NCI-H2196 treated with DMSO at 0.1 percent for 48 hours (cell line): ENCODE measurements at regions not wholly inside any gene's neighbourhood (a gene's known extent, or its start where the extent isn't known, plus 50 kb on each side); places are given as distances from the start of the nearest gene placed in this dataset.
"Not testable (repeated sequence)": the region's sequence is repeated elsewhere in the genome, so short reads cannot be mapped to it uniquely, and the experiment has no call there.

Experiments used
- DNase-seq: peaks from one replicate; lab custom pipeline; 2025; ENCODE audit not compliant: unreplicated experiment; lab: John Stamatoyannopoulos, UW

GRCh38 chr20:40634891-40635290, 54.1 kb downstream of the MAFB start:
- DNase-seq, result no peak

- DNase-seq, result no peak
These were observed 55.7 kb downstream of the MAFB start for GRCh38 chr20:40633123-40633850.

GRCh38 chr20:40632346-40632976, 56.6 kb downstream of the MAFB start:
- DNase-seq, result no peak

- no peak for DNase-seq
These were observed 57.9 kb downstream of the MAFB start for GRCh38 chr20:40631119-40631631.

GRCh38 chr20:40630713-40631112, 58.3 kb downstream of the MAFB start:
- no peak for DNase-seq

- no peak for DNase-seq
These were observed 58.9 kb downstream of the MAFB start for GRCh38 chr20:40630099-40630498.

GRCh38 chr20:40628877-40629276, 60.2 kb downstream of the MAFB start:
- no peak for DNase-seq

- not testable (repeated sequence) for DNase-seq
These were observed 70.0 kb downstream of the MAFB start for GRCh38 chr20:40619053-40619452.

GRCh38 chr20:40617594-40617993, 71.4 kb downstream of the MAFB start:
- DNase-seq, result no peak

GRCh38 chr20:40612837-40613236, 76.2 kb downstream of the MAFB start:
- DNase-seq, result no peak

- DNase-seq, result no peak
These were observed 76.8 kb downstream of the MAFB start for GRCh38 chr20:40612247-40612646.

GRCh38 chr20:40610730-40611129, 78.3 kb downstream of the MAFB start:
- DNase-seq, result no peak

GRCh38 chr20:40607927-40608326, 81.1 kb downstream of the MAFB start:
- DNase-seq, result no peak

- DNase-seq, result no peak
These were observed 82.4 kb downstream of the MAFB start for GRCh38 chr20:40606660-40607059.

GRCh38 chr20:40606237-40606636, 82.8 kb downstream of the MAFB start:
- DNase-seq, result no peak

GRCh38 chr20:40604416-40604815, 84.6 kb downstream of the MAFB start:
- DNase-seq, result no peak

- no peak for DNase-seq
These were observed 85.9 kb downstream of the MAFB start for GRCh38 chr20:40603057-40603651.

GRCh38 chr20:40602381-40602780, 86.7 kb downstream of the MAFB start:
- no peak for DNase-seq

GRCh38 chr20:40600441-40601219, 88.4 kb downstream of the MAFB start:
- no peak for DNase-seq

- no peak for DNase-seq
These were observed 89.0 kb downstream of the MAFB start for GRCh38 chr20:40599987-40600386.

GRCh38 chr20:40592941-40593340, 96.1 kb downstream of the MAFB start:
- DNase-seq, result no peak
